ENCODE measurements at regions not wholly inside any gene's neighbourhood (a gene's known extent, or its start where the extent isn't known, plus 50 kb on each side); places are given as distances from the start of the nearest gene placed in this dataset.

DNA sequence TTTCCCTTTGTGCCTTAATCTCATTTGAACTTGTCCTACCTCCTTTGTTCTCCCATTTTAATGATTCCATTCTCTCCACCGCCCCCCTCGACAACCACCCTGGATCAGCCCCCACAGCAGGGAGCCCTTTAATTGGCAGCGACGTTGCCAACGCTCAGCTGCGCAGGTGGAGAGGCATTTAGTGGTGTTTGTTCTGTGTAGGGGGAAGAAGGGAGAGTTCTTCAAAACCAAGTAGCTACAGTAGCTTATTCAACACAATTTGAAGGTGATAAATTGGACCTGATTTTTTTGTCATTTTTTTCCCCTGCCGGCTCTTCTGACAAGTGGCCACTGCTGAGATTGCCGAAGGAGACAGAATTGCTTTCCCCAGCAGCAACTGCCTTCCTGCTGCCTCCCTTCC lies 499.1 kb downstream of the CDK5RAP2 start:
- Histone ChIP-seq H3K4me3 (ENCODE audit: low read depth, low read length) (no peak overlapping the region), H3K4me1 (ENCODE audit: control insufficient read depth, insufficient read depth, low read length) (peaks cover 4% of the 10 kb centered on the region), H3K27ac (ENCODE audit: low read depth, low read length) (no peak overlapping the region), H3K9me3 (ENCODE audit: control insufficient read depth, insufficient read depth, low read length) (no peaks in the 10 kb centered on the region), H3K36me3 (ENCODE audit: control insufficient read depth, insufficient read depth, low read length) (no peaks in the 10 kb centered on the region), H3K27me3 (ENCODE audit: control insufficient read depth, insufficient read depth, low read length) (no peaks in the 10 kb centered on the region)
- WGBS (ENCODE audit: insufficient coverage), result 9% methylated on average over 4 of the region's 8 CpGs
- DNase-seq (ENCODE audit: low read depth in 4 of 6, low spot score in 6 of 6), result peak in 2 of 6 donors; percentile 15 to 41

DNA sequence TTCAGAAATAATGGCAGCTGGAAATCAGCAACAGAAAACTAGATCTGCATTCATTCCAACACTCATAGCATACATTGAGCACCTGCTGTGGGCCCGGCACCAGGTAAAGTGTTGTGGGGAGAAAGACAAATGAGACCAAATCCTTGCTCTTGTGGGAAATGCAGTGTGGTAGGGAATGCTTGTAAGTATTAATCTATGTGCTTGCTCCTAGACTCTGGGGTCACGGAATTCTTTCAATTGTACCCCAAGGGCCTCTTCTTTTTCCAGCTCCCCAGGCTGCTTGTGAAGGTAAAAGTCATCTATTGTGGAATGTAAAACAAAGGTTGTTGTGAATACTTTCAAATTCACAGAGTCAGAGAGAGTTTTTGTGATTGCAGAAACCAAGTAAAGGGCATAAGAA lies 501.9 kb downstream of the CDK5RAP2 start:
- no CpG with 5 or more reads among the region's 2 CpGs for WGBS (ENCODE audit: insufficient coverage)
- H3K27me3 ChIP-seq (ENCODE audit: control insufficient read depth, insufficient read depth, low read length), result no peaks in the 10 kb centered on the region
- H3K4me3 ChIP-seq (ENCODE audit: low read depth, low read length), result no peak overlapping the region
- H3K27ac ChIP-seq (ENCODE audit: low read depth, low read length), result no peak overlapping the region
- peaks cover 4% of the 10 kb centered on the region for H3K4me1 ChIP-seq (ENCODE audit: control insufficient read depth, insufficient read depth, low read length)
- no peak for DNase-seq (ENCODE audit: low read depth in 4 of 6, low spot score in 6 of 6)
- H3K9me3 ChIP-seq (ENCODE audit: control insufficient read depth, insufficient read depth, low read length), result no peaks in the 10 kb centered on the region
- no peaks in the 10 kb centered on the region for H3K36me3 ChIP-seq (ENCODE audit: control insufficient read depth, insufficient read depth, low read length)

DNA sequence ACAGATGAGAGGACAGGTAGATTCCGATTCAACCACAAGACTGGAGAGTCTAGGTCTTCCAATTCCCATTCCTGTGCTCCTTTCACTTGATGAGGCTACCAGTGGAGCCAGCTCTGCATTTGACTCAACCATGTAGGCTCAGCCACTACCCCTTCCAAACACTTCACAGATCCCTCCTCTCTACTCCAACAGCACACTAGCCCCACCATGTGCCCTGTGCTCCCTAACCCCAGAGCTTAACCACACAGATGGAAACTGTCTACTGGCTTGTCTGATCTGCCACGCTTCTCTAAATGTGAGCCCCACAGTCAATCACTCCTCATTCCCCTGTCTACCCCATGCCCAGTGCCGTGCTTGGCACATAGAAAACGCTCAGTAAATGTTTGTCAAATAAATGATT lies 508.2 kb downstream of the CDK5RAP2 start:
- Histone ChIP-seq H3K9me3 (ENCODE audit: control insufficient read depth, insufficient read depth, low read length) (no peaks in the 10 kb centered on the region), H3K27ac (ENCODE audit: low read depth, low read length) (no peak overlapping the region), H3K36me3 (ENCODE audit: control insufficient read depth, insufficient read depth, low read length) (no peaks in the 10 kb centered on the region), H3K4me3 (ENCODE audit: low read depth, low read length) (no peak overlapping the region), H3K27me3 (ENCODE audit: control insufficient read depth, insufficient read depth, low read length) (no peaks in the 10 kb centered on the region), H3K4me1 (ENCODE audit: control insufficient read depth, insufficient read depth, low read length) (no peaks in the 10 kb centered on the region)
- 90% methylated on average over 2 of the region's 4 CpGs for WGBS (ENCODE audit: insufficient coverage)
- DNase-seq (ENCODE audit: low read depth in 4 of 6, low spot score in 6 of 6), result peak in 1 of 6 donors; percentile 31

DNA sequence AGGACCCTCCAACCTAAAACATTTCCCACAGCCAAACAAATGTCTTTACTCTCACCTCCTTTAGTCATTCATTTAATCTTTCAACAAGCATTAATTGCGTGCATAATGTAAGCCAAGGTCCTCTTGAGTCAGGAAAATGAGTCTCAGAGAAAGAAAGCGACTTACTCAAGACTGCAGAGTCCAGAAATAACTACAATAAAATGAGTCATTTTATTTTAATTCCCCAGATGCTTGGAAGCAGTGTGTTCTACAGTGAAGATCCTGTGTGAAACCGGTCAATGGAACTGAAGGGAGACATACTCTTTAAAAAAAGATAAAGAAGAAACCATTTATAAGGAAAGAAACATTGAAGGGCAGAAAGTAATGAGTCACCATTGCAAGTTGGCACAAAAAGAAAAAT lies 513.7 kb downstream of the CDK5RAP2 start:
- WGBS (ENCODE audit: insufficient coverage), result no CpG with 5 or more reads among the region's 3 CpGs
- no peaks in the 10 kb centered on the region for H3K9me3 ChIP-seq (ENCODE audit: control insufficient read depth, insufficient read depth, low read length)

DNA sequence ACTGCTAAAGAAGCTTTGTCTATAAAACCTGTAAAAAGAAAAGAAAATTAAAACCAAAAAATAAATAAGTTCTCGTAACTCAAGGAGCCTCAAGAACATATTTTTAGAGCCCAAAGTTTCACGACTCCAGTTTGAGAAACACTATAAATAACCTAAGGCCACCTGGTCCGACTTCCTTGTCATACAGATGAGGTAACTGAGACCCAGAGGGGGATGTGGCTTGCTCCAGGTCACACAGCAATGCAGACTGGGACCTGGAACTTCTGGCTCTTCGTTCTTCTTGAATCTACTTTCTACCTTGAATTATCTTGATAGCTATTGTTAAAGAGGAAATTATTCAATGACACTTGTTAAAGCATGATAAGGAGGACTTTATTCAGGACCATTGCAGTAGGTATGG lies 514.8 kb downstream of the CDK5RAP2 start:
- Histone ChIP-seq H3K4me1 (ENCODE audit: control insufficient read depth, insufficient read depth, low read length) (no peaks in the 10 kb centered on the region), H3K4me3 (ENCODE audit: low read depth, low read length) (no peak overlapping the region), H3K27ac (ENCODE audit: low read depth, low read length) (no peak overlapping the region), H3K36me3 (ENCODE audit: control insufficient read depth, insufficient read depth, low read length) (no peaks in the 10 kb centered on the region), H3K9me3 (ENCODE audit: control insufficient read depth, insufficient read depth, low read length) (no peaks in the 10 kb centered on the region), H3K27me3 (ENCODE audit: control insufficient read depth, insufficient read depth, low read length) (no peaks in the 10 kb centered on the region)
- 88% methylated on average over 2 of the region's 4 CpGs for WGBS (ENCODE audit: insufficient coverage)
- no peak for DNase-seq (ENCODE audit: low read depth in 4 of 6, low spot score in 6 of 6)

More for the DNA sequence above, 513.7 kb downstream of the CDK5RAP2 start:
- DNase-seq (ENCODE audit: low read depth in 4 of 6, low spot score in 6 of 6), result no peak
- Histone ChIP-seq H3K4me3 (ENCODE audit: low read depth, low read length) (no peak overlapping the region), H3K4me1 (ENCODE audit: control insufficient read depth, insufficient read depth, low read length) (no peaks in the 10 kb centered on the region), H3K27me3 (ENCODE audit: control insufficient read depth, insufficient read depth, low read length) (no peaks in the 10 kb centered on the region), H3K36me3 (ENCODE audit: control insufficient read depth, insufficient read depth, low read length) (no peaks in the 10 kb centered on the region), H3K27ac (ENCODE audit: low read depth, low read length) (no peak overlapping the region)

DNA sequence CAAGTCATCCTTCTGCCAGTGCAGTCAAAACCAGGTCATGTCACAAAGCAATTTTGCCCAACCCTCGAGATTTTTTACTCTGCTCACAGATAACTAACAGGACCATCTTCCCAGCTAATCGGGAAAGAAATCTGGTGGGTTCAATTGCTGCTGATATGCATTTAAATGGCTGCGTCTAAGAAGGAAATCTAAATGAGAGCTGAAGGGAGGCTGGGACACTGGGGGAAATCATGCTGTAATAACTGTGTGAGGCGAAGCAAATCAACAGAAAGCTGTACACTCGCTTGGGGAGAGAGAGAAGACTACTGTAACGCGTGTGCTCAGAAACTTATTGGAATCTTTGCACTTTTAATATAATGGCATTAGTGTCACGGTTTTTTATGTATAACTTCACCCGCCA lies 535.0 kb downstream of the CDK5RAP2 start:
- DNase-seq (ENCODE audit: low read depth in 4 of 6, low spot score in 6 of 6), result peak in 4 of 6 donors; percentile 33 to 94 (median 40)
- Histone ChIP-seq H3K4me1 (ENCODE audit: control insufficient read depth, insufficient read depth, low read length) (peaks cover 10% of the 10 kb centered on the region), H3K4me3 (ENCODE audit: low read depth, low read length) (no peak overlapping the region), H3K27ac (ENCODE audit: low read depth, low read length) (no peak overlapping the region), H3K36me3 (ENCODE audit: control insufficient read depth, insufficient read depth, low read length) (no peaks in the 10 kb centered on the region), H3K9me3 (ENCODE audit: control insufficient read depth, insufficient read depth, low read length) (no peaks in the 10 kb centered on the region), H3K27me3 (ENCODE audit: control insufficient read depth, insufficient read depth, low read length) (no peaks in the 10 kb centered on the region)
- 29% methylated on average over 1 of the region's 9 CpGs for WGBS (ENCODE audit: insufficient coverage)

DNA sequence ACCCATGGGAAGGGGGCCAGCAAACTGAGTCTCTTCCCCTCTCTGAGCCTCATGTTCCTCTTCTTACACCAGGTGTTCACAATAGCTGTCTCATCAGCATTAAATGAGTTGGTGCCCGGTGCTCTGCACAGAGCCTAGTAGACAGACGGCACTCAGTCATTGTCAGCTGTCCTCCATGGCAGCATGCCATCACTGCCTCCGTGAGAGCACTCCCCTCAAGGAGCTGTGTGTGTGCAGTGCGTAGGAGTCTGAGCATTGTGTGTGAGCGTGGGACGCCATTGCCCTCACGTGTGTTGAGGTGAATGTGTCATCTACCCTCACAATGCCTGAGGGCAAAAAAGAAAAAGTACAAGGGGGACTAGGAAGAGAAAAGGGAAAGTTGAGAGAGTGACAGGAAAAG lies 536.5 kb downstream of the CDK5RAP2 start:
- Histone ChIP-seq H3K9me3 (ENCODE audit: control insufficient read depth, insufficient read depth, low read length) (no peaks in the 10 kb centered on the region), H3K27ac (ENCODE audit: low read depth, low read length) (no peak overlapping the region), H3K27me3 (ENCODE audit: control insufficient read depth, insufficient read depth, low read length) (no peaks in the 10 kb centered on the region), H3K4me3 (ENCODE audit: low read depth, low read length) (no peak overlapping the region), H3K4me1 (ENCODE audit: control insufficient read depth, insufficient read depth, low read length) (peaks cover 10% of the 10 kb centered on the region), H3K36me3 (ENCODE audit: control insufficient read depth, insufficient read depth, low read length) (no peaks in the 10 kb centered on the region)
- WGBS (ENCODE audit: insufficient coverage), result 37% methylated on average over 6 of the region's 7 CpGs
- peak in 2 of 6 donors; percentile 57 to 59 for DNase-seq (ENCODE audit: low read depth in 4 of 6, low spot score in 6 of 6)

DNA sequence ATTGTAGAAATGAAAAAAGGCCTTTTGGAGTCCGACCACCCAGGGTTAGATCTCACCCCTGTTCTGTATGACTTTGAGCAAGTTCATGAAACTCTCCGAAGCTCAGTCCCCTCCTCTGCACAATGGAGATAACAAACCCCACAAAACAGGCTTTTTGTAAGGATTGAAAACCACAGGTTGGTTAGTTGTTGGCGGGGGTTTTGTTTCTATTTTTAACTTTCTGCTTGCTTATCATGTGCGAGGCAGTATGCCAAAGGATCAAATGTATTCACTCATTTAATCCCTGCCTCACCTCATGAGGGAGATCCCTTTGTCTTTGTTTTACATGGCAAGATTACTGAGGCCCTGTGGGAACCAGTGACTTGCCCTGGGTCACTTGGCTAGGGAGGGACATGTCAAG lies 539.1 kb downstream of the CDK5RAP2 start:
- H3K36me3 ChIP-seq (ENCODE audit: control insufficient read depth, insufficient read depth, low read length), result no peaks in the 10 kb centered on the region
- 100% methylated on average over 2 of the region's 4 CpGs for WGBS (ENCODE audit: insufficient coverage)

DNA sequence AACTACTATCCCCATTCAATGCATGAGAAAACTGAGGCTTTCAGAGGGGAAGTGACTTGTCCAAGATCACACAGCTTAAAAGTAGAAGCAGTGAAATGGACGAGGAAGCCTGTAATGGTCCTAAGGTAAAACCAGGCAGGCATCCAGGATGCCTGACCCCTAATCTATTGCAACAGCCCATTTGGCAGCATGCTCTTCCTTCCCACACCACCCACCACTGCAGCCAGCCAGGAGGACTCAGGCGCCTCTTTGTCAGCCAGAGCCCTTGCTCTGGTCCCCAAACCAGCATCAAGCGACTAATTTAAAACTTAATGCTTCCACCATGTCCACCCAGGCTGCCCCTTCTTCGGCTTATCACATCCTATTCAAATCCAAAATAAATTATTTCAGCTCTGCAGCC lies 541.6 kb downstream of the CDK5RAP2 start:
- DNase-seq (ENCODE audit: low read depth in 4 of 6, low spot score in 6 of 6), result no peak
- WGBS (ENCODE audit: insufficient coverage), result 93% methylated on average over 2 of the region's 4 CpGs
- Histone ChIP-seq H3K36me3 (ENCODE audit: control insufficient read depth, insufficient read depth, low read length) (no peaks in the 10 kb centered on the region), H3K27ac (ENCODE audit: low read depth, low read length) (no peak overlapping the region), H3K4me1 (ENCODE audit: control insufficient read depth, insufficient read depth, low read length) (peaks cover 4% of the 10 kb centered on the region), H3K27me3 (ENCODE audit: control insufficient read depth, insufficient read depth, low read length) (no peaks in the 10 kb centered on the region), H3K9me3 (ENCODE audit: control insufficient read depth, insufficient read depth, low read length) (no peaks in the 10 kb centered on the region), H3K4me3 (ENCODE audit: low read depth, low read length) (no peak overlapping the region)

More for the DNA sequence above, 539.1 kb downstream of the CDK5RAP2 start:
- no peak overlapping the region for H3K4me3 ChIP-seq (ENCODE audit: low read depth, low read length)
- H3K9me3 ChIP-seq (ENCODE audit: control insufficient read depth, insufficient read depth, low read length), result no peaks in the 10 kb centered on the region
- peaks cover 10% of the 10 kb centered on the region for H3K4me1 ChIP-seq (ENCODE audit: control insufficient read depth, insufficient read depth, low read length)
- no peak overlapping the region for H3K27ac ChIP-seq (ENCODE audit: low read depth, low read length)
- no peaks in the 10 kb centered on the region for H3K27me3 ChIP-seq (ENCODE audit: control insufficient read depth, insufficient read depth, low read length)
- no peak for DNase-seq (ENCODE audit: low read depth in 4 of 6, low spot score in 6 of 6)

DNA sequence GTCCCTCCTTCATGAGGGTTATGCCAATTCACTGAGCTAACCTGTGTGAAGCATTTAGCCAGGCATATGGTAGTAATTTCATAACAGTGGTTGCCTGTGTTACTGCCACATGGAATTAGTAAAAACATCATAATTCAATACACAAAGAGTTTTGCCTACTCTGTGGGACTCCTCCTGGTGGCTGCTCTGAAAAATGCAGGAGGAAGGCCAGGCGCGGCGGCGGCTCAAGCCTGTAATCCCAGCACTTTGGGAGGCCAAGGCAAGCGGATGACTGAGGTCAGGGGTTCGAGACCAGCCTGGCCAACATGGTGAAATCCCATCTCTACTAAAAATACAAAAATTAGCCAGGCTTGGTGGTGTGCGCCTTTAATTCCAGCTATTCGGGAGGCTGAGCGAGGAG lies 547.3 kb downstream of the CDK5RAP2 start:
- no peak overlapping the region for H3K27ac ChIP-seq (ENCODE audit: low read depth, low read length)
- no peaks in the 10 kb centered on the region for H3K4me1 ChIP-seq (ENCODE audit: control insufficient read depth, insufficient read depth, low read length)
- H3K4me3 ChIP-seq (ENCODE audit: low read depth, low read length), result no peak overlapping the region
- no peaks in the 10 kb centered on the region for H3K9me3 ChIP-seq (ENCODE audit: control insufficient read depth, insufficient read depth, low read length)
- 96% methylated on average over 7 of the region's 9 CpGs for WGBS (ENCODE audit: insufficient coverage)
- H3K36me3 ChIP-seq (ENCODE audit: control insufficient read depth, insufficient read depth, low read length), result no peaks in the 10 kb centered on the region
- no peaks in the 10 kb centered on the region for H3K27me3 ChIP-seq (ENCODE audit: control insufficient read depth, insufficient read depth, low read length)
- DNase-seq (ENCODE audit: low read depth in 4 of 6, low spot score in 6 of 6), result no peak

Data from spinal cord (tissue), 9 donors.